ENCODE measurements at regions not wholly inside any gene's neighbourhood (a gene's known extent, or its start where the extent isn't known, plus 50 kb on each side); places are given as distances from the start of the nearest gene placed in this dataset.

- TF ChIP-seq CTCF (tag by site-specific recombination; IDR thresholded peaks at IDR 0.05) (no peak), HOXA7 (CRISPR knock-in tag; IDR thresholded peaks at IDR 0.05; ENCODE audit: borderline replicate concordance) (no peak), SCRT1 (tag by site-specific recombination; IDR thresholded peaks at IDR 0.05; ENCODE audit: borderline replicate concordance) (no peak), ZXDB (tag by site-specific recombination; IDR thresholded peaks at IDR 0.05) (no peak), PATZ1 (tag by site-specific recombination; IDR thresholded peaks at IDR 0.05) (no peak), ZNF776 (tag by site-specific recombination; IDR thresholded peaks at IDR 0.05; ENCODE audit: borderline replicate concordance) (no peak), BCL11B (tag by site-specific recombination; IDR thresholded peaks at IDR 0.05; ENCODE audit: low read depth) (no peak), ZBTB11 (tag by site-specific recombination; conservative IDR thresholded peaks at IDR 0.05; ENCODE audit: low read depth) (no peak), YY1 (tag by site-specific recombination; IDR thresholded peaks at IDR 0.05) (no peak), RBAK (tag by site-specific recombination; IDR thresholded peaks at IDR 0.05) (no peak), PBX3 (CRISPR knock-in tag; IDR thresholded peaks at IDR 0.05) (no peak), ZNF423 (tag by site-specific recombination; IDR thresholded peaks at IDR 0.05) (no peak), ZNF23 (tag by site-specific recombination; IDR thresholded peaks at IDR 0.05; ENCODE audit: borderline replicate concordance) (no peak)
These were observed 198.6 kb upstream of the CWC22 start for GRCh38 chr2:180205621-180206235.
